ENCODE measurements at regions not wholly inside any gene's neighbourhood (a gene's known extent, or its start where the extent isn't known, plus 50 kb on each side); places are given as distances from the start of the nearest gene placed in this dataset.

- TF ChIP-seq CTCF (IDR thresholded peaks at IDR 0.05) (no peak), POLR2A (IDR thresholded peaks at IDR 0.05) (no peak)
These were observed 100.0 kb upstream of the CLDN14 start for GRCh38 chr21:36579898-36580297.
